Fibroblast of mammary gland (primary cell): ENCODE measurements at regions not wholly inside any gene's neighbourhood (a gene's known extent, or its start where the extent isn't known, plus 50 kb on each side); places are given as distances from the start of the nearest gene placed in this dataset.
"Not testable (repeated sequence)": the region's sequence is repeated elsewhere in the genome, so short reads cannot be mapped to it uniquely, and the experiment has no call there.

Experiments
- DNase-seq: peaks from one replicate; pipeline ENCODE4 v3.0.0-alpha.2; 2010; ENCODE audit warnings: low read depth
- H3K4me3 ChIP-seq: 2 replicates; pipeline ENCODE4 v1.5.1; 2011; ENCODE audit warnings: low read depth, mild to moderate bottlenecking, low read length, moderate library complexity; ENCODE audit not compliant: control insufficient read depth
- CTCF ChIP-seq: conservative IDR thresholded peaks from 2 replicates; pipeline ENCODE4 v1.5.1; 2011; ENCODE audit warnings: low read depth, low read length, inconsistent platforms; ENCODE audit not compliant: control insufficient read depth, insufficient read depth

GRCh38 chr13:50742968-50743367 lies 100.5 kb downstream of the DLEU7 start:
- H3K4me3 ChIP-seq: no peak overlapping the region
- TF ChIP-seq CTCF: no peak
- no peak for DNase-seq

- no peak overlapping the region for H3K4me3 ChIP-seq
Observed at GRCh38 chr13:50744116-50744660, 99.3 kb downstream of the DLEU7 start.

GRCh38 chr13:50745542-50746115 lies 97.9 kb downstream of the DLEU7 start:
- DNase-seq: no peak
- no peak for TF ChIP-seq CTCF
- no peak overlapping the region for H3K4me3 ChIP-seq

More at GRCh38 chr13:50744116-50744660, 99.3 kb downstream of the DLEU7 start:
- no peak for TF ChIP-seq CTCF
- no peak for DNase-seq

GRCh38 chr13:50747737-50748350 lies 95.6 kb downstream of the DLEU7 start:
- peak; percentile 36 for DNase-seq
- H3K4me3 ChIP-seq: no peak overlapping the region
- no peak for TF ChIP-seq CTCF

- not testable (repeated sequence) for H3K4me3 ChIP-seq, DNase-seq
Observed at GRCh38 chr13:50753221-50753620, 90.3 kb downstream of the DLEU7 start.

- not testable (repeated sequence) for DNase-seq, H3K4me3 ChIP-seq
Observed at GRCh38 chr13:50755862-50756685, 87.4 kb downstream of the DLEU7 start.

GRCh38 chr13:50757008-50757407 lies 86.5 kb downstream of the DLEU7 start:
- no peak overlapping the region for H3K4me3 ChIP-seq
- peak; percentile 17 for DNase-seq
- no peak for TF ChIP-seq CTCF
